ENCODE measurements at regions not wholly inside any gene's neighbourhood (a gene's known extent, or its start where the extent isn't known, plus 50 kb on each side); places are given as distances from the start of the nearest gene placed in this dataset.

DNA sequence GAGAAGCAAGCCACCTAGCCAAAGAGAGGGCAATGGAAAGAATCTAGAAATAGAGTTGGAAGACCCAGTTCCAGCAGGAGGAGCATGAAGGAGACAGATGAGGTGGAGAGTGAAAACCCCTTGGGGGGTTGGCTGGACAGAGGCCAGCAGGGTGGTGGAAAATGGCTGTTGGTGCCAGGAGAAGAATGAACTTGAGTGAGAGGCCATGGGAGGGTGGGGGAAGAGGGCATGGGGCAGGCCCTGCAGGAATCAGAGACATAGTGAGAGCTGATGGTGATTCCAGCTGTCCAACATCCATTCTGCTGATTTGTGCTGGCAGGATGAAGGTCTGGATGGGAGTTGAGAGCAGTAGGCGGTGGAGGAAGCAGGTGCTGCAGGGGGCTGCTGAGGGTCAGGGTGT lies 108.0 kb upstream of the TNP1 start:
- H3K4me2 ChIP-seq (ENCODE audit: low read length), result no peak overlapping the region
- no peak overlapping the region for H3K27ac ChIP-seq (ENCODE audit: low read depth, low read length)
- no peaks in the 10 kb centered on the region for H3K79me2 ChIP-seq (ENCODE audit: control insufficient read depth, low read length)
- TF ChIP-seq EZH2phosphoT487 (IDR thresholded peaks at IDR 0.05; ENCODE audit: borderline replicate concordance, low read length) (no peak), CTCF (IDR thresholded peaks at IDR 0.05; ENCODE audit: low read depth, low read length, poor library complexity, severe bottlenecking) (no peak)
- no peaks in the 10 kb centered on the region for H3K9me2 ChIP-seq (replicated peaks; ENCODE audit: control insufficient read depth, low read length)
- no peaks in the 10 kb centered on the region for H3F3A ChIP-seq (ENCODE audit: control insufficient read depth, insufficient read depth)
- no peaks in the 10 kb centered on the region for H4K20me1 ChIP-seq (ENCODE audit: control insufficient read depth, insufficient read depth, low read depth, low read length)
- no peaks in the 10 kb centered on the region for H3K4me1 ChIP-seq (ENCODE audit: control insufficient read depth, low read length)
- no peak overlapping the region for H3K4me3 ChIP-seq (ENCODE audit: low read length)
- no peaks in the 10 kb centered on the region for H3K36me3 ChIP-seq (ENCODE audit: control insufficient read depth, low read length)
- H3K9me3 ChIP-seq (ENCODE audit: control insufficient read depth, insufficient read depth, low read length), result no peaks in the 10 kb centered on the region
- H3K27me3 ChIP-seq (ENCODE audit: control insufficient read depth, low read length), result 0 out of 2 replicates have a peak, but pooled peaks cover 3% of the 10 kb centered on the region

DNA sequence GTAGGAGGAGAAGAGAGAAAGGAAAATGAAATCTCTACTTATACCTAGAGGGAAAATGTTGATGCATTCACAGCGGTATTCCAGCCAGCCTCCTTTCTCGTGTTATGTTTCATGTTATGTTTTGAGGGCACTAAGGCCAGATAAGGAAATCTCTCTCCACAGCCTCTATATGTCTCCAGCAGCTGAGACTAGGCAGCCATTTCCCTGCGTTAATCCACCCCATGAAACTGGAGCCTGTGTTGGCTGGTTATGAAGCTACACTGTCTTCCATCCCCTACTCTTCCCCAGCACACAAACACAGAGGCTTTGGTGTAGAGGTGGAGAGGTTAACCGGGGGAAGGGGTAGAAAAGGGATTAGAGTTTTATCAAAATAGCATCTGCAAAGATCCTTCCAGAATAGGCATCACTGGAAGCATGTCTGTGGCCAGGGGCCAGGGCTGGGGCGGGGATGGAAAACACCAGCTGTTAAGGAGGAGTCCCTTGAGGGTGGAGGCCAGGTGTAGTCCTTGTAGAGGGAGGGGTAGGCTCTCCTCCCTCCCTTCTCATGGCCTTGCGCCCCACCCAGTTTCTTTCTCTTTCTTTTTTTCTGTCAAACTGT lies 100.9 kb upstream of the TNP1 start:
- H3K9me3 ChIP-seq (ENCODE audit: control insufficient read depth, insufficient read depth, low read length), result peaks cover 2% of the 10 kb centered on the region; the same call in 1 of the 2 replicates
- no peaks in the 10 kb centered on the region for H3K27me3 ChIP-seq (ENCODE audit: control insufficient read depth, low read length)
- H4K20me1 ChIP-seq (ENCODE audit: control insufficient read depth, insufficient read depth, low read depth, low read length), result no peaks in the 10 kb centered on the region
- TF ChIP-seq EZH2phosphoT487 (IDR thresholded peaks at IDR 0.05; ENCODE audit: borderline replicate concordance, low read length) (no peak), CTCF (IDR thresholded peaks at IDR 0.05; ENCODE audit: low read depth, low read length, poor library complexity, severe bottlenecking) (no peak)
- no peak overlapping the region for H3K27ac ChIP-seq (ENCODE audit: low read depth, low read length)
- H3F3A ChIP-seq (ENCODE audit: control insufficient read depth, insufficient read depth), result no peaks in the 10 kb centered on the region
- no peaks in the 10 kb centered on the region for H3K9me2 ChIP-seq (replicated peaks; ENCODE audit: control insufficient read depth, low read length)
- H3K4me1 ChIP-seq (ENCODE audit: control insufficient read depth, low read length), result no peaks in the 10 kb centered on the region
- no peaks in the 10 kb centered on the region for H3K79me2 ChIP-seq (ENCODE audit: control insufficient read depth, low read length)
- H3K36me3 ChIP-seq (ENCODE audit: control insufficient read depth, low read length), result no peaks in the 10 kb centered on the region
- no peak overlapping the region for H3K4me2 ChIP-seq (ENCODE audit: low read length)
- no peak overlapping the region for H3K4me3 ChIP-seq (ENCODE audit: low read length)

DNA sequence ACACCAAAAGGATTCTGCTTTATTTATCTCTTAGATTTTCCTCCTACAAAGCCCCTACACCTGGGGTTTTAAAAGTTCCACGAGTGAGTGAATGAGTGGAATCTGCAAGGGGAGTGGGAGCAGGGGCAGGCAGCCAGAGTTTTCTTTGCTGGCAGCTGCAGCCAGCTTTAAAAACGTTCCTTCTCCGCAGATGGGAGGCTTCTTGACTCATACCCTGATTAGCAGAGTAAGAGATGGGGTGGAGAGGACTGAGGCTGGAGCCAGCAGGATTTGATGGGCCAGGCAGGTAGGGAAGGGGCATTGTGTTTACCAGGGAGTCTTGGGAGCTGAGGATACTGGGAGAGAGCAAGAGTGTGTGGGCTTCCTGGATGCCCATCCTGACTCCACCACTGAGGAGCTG lies 99.6 kb upstream of the TNP1 start:
- H3K9me3 ChIP-seq (ENCODE audit: control insufficient read depth, insufficient read depth, low read length), result peaks cover 3% of the 10 kb centered on the region; the same call in 1 of the 2 replicates
- no peaks in the 10 kb centered on the region for H3K27me3 ChIP-seq (ENCODE audit: control insufficient read depth, low read length)
- TF ChIP-seq EZH2phosphoT487 (IDR thresholded peaks at IDR 0.05; ENCODE audit: borderline replicate concordance, low read length) (no peak), CTCF (IDR thresholded peaks at IDR 0.05; ENCODE audit: low read depth, low read length, poor library complexity, severe bottlenecking) (no peak)
- H3K79me2 ChIP-seq (ENCODE audit: control insufficient read depth, low read length), result no peaks in the 10 kb centered on the region
- H3K9me2 ChIP-seq (replicated peaks; ENCODE audit: control insufficient read depth, low read length), result no peaks in the 10 kb centered on the region
- H3F3A ChIP-seq (ENCODE audit: control insufficient read depth, insufficient read depth), result no peaks in the 10 kb centered on the region
- no peaks in the 10 kb centered on the region for H3K36me3 ChIP-seq (ENCODE audit: control insufficient read depth, low read length)
- H3K4me2 ChIP-seq (ENCODE audit: low read length), result no peak overlapping the region
- no peaks in the 10 kb centered on the region for H3K4me1 ChIP-seq (ENCODE audit: control insufficient read depth, low read length)
- H4K20me1 ChIP-seq (ENCODE audit: control insufficient read depth, insufficient read depth, low read depth, low read length), result no peaks in the 10 kb centered on the region
- H3K4me3 ChIP-seq (ENCODE audit: low read length), result no peak overlapping the region
- no peak overlapping the region for H3K27ac ChIP-seq (ENCODE audit: low read depth, low read length)

Data from DOHH2 (cell line).